HG02588 (cell line): ENCODE measurements at regions not wholly inside any gene's neighbourhood (a gene's known extent, or its start where the extent isn't known, plus 50 kb on each side); places are given as distances from the start of the nearest gene placed in this dataset.
"Not testable (repeated sequence)": the region's sequence is repeated elsewhere in the genome, so short reads cannot be mapped to it uniquely, and the experiment has no call there.

Experiments used
- ATAC-seq: cut with Tn5 transposase; IDR thresholded peaks from one replicate; pipeline ENCODE4 v1.9.1; 2021; ENCODE audit warnings: mild to moderate bottlenecking, moderate library complexity; ENCODE audit not compliant: unreplicated experiment

- not testable (repeated sequence) for ATAC-seq
These were observed 271.1 kb downstream of the VRK1 start for GRCh38 chr14:97068293-97068692.

GRCh38 chr14:97070259-97070658, 273.1 kb downstream of the VRK1 start:
- no peak for ATAC-seq

GRCh38 chr14:97071177-97071576, 274.0 kb downstream of the VRK1 start:
- ATAC-seq = no peak

- no peak for ATAC-seq
These were observed 276.4 kb downstream of the VRK1 start for GRCh38 chr14:97073622-97074021.

GRCh38 chr14:97074456-97074855, 277.3 kb downstream of the VRK1 start:
- ATAC-seq = no peak

- no peak for ATAC-seq
These were observed 277.7 kb downstream of the VRK1 start for GRCh38 chr14:97074856-97075255.

GRCh38 chr14:97077253-97077653, 280.1 kb downstream of the VRK1 start:
- no peak for ATAC-seq

GRCh38 chr14:97077687-97078086, 280.5 kb downstream of the VRK1 start:
- ATAC-seq = no peak

GRCh38 chr14:97080991-97081390, 283.8 kb downstream of the VRK1 start:
- ATAC-seq = no peak

GRCh38 chr14:97095269-97095668, 298.1 kb downstream of the VRK1 start:
- ATAC-seq = no peak

GRCh38 chr14:97097296-97097695, 300.1 kb downstream of the VRK1 start:
- ATAC-seq = no peak

- ATAC-seq = no peak
These were observed 303.1 kb downstream of the VRK1 start for GRCh38 chr14:97100306-97100705.

GRCh38 chr14:97101561-97101960, 304.4 kb downstream of the VRK1 start:
- ATAC-seq = no peak

- ATAC-seq = no peak
These were observed 306.8 kb downstream of the VRK1 start for GRCh38 chr14:97104029-97104428.

- ATAC-seq = peak; percentile 58
These were observed 309.0 kb downstream of the VRK1 start for GRCh38 chr14:97106166-97106565.

- no peak for ATAC-seq
These were observed 309.4 kb downstream of the VRK1 start for GRCh38 chr14:97106609-97107008.

- no peak for ATAC-seq
These were observed 309.9 kb downstream of the VRK1 start for GRCh38 chr14:97107080-97107479.

- ATAC-seq = no peak
These were observed 310.6 kb downstream of the VRK1 start for GRCh38 chr14:97107760-97108159.

GRCh38 chr14:97109234-97109633, 312.1 kb downstream of the VRK1 start:
- no peak for ATAC-seq

GRCh38 chr14:97113339-97113738, 316.2 kb downstream of the VRK1 start:
- no peak for ATAC-seq

- no peak for ATAC-seq
These were observed 319.4 kb downstream of the VRK1 start for GRCh38 chr14:97116546-97116945.

GRCh38 chr14:97117693-97118092, 320.5 kb downstream of the VRK1 start:
- ATAC-seq = no peak

- ATAC-seq = no peak
These were observed 323.0 kb downstream of the VRK1 start for GRCh38 chr14:97120204-97120603.

- ATAC-seq = peak; percentile 85
These were observed 323.4 kb downstream of the VRK1 start for GRCh38 chr14:97120611-97121031.
